ENCODE measurements at regions not wholly inside any gene's neighbourhood (a gene's known extent, or its start where the extent isn't known, plus 50 kb on each side); places are given as distances from the start of the nearest gene placed in this dataset.

- no peak for TF ChIP-seq TAF1 (IDR thresholded peaks at IDR 0.05; ENCODE audit: low read depth, low read length)
- TF ChIP-seq POLR2A (IDR thresholded peaks at IDR 0.05; ENCODE audit: low read depth, low read length): no peak
- TF ChIP-seq POLR2AphosphoS5 (IDR thresholded peaks at IDR 0.05; ENCODE audit: low read depth, low read length): no peak
- no peak for TF ChIP-seq PAX5 (IDR thresholded peaks at IDR 0.05; ENCODE audit: insufficient read depth, low read length, severe bottlenecking)
- TF ChIP-seq POU2F2 (IDR thresholded peaks at IDR 0.05; ENCODE audit: low read depth, low read length): no peak
- no peak for TF ChIP-seq SPI1 (IDR thresholded peaks at IDR 0.05; ENCODE audit: low read depth, low read length)
Observed at GRCh38 chr6:8193541-8193940, 91.2 kb upstream of the EEF1E1 start.
